CD4-positive, alpha-beta memory T cell (primary cell): ENCODE measurements at regions not wholly inside any gene's neighbourhood (a gene's known extent, or its start where the extent isn't known, plus 50 kb on each side); places are given as distances from the start of the nearest gene placed in this dataset.

Source experiments
- CTCF ChIA-PET: fragments of 350-600 bp; sonication (Branson Sonifier 250); formaldehyde crosslinking; loops from one replicate; lab custom pipeline; 2021; ENCODE audit warnings: inconsistent platforms; ENCODE audit not compliant: partially characterized antibody; lab: Charles Lee
- POLR2A ChIA-PET: fragments of 350-600 bp; sonication (Branson Sonifier 250); formaldehyde crosslinking; loops from one replicate; lab custom pipeline; 2021; ENCODE audit not compliant: partially characterized antibody; lab: Charles Lee
- DNase-seq, 5 donors: peaks; one replicate each; pipeline versions ENCODE4 v3.0.0 to v3.0.0-alpha.2; 2020 to 2022; ENCODE audit warnings: mixed read lengths in 1 of 5
- H3K27ac ChIP-seq: one replicate; pipeline ENCODE4 v1.7.0; 2013; ENCODE audit warnings: low read depth, low read length
- H3K27me3 ChIP-seq: 2 replicates; pipeline ENCODE4 v1.7.0; 2013; ENCODE audit warnings: mild to moderate bottlenecking, low read length, moderate library complexity; ENCODE audit not compliant: insufficient read depth
- H3K36me3 ChIP-seq: 2 replicates; pipeline ENCODE4 v1.7.0; 2013; ENCODE audit warnings: mild to moderate bottlenecking, low read length, moderate library complexity; ENCODE audit not compliant: insufficient read depth
- H3K4me1 ChIP-seq: 2 replicates; pipeline ENCODE4 v1.7.0; 2013; ENCODE audit warnings: mild to moderate bottlenecking, low read length, moderate library complexity; ENCODE audit not compliant: insufficient read depth
- H3K4me3 ChIP-seq, 2 donors: one replicate each; pipeline ENCODE4 v1.7.0; 2013; ENCODE audit warnings: low read length in 2 of 2, mild to moderate bottlenecking in 1 of 2
- H3K9me3 ChIP-seq, 2 donors: one replicate each; pipeline ENCODE4 v1.7.0; 2013; ENCODE audit warnings: low read length in 2 of 2, control low read depth in 1 of 2; ENCODE audit not compliant: control insufficient read depth in 1 of 2
- H3K27ac Mint-ChIP-seq, 7 donors: one replicate each; pipeline ENCODE4 v1.8.0; 2020 to 2021; ENCODE audit warnings: mixed read lengths in 7 of 7, mild to moderate bottlenecking in 6 of 7, inconsistent platforms in 3 of 7, moderate library complexity in 3 of 7
- H3K27me3 Mint-ChIP-seq, 2 donors: one replicate each; pipeline ENCODE4 v1.8.0; 2020 to 2021; ENCODE audit warnings: mixed read lengths in 2 of 2
- H3K36me3 Mint-ChIP-seq, 2 donors: one replicate each; pipeline ENCODE4 v1.8.0; 2020 to 2021; ENCODE audit warnings: mixed read lengths in 2 of 2, inconsistent platforms in 1 of 2, mild to moderate bottlenecking in 1 of 2
- H3K4me1 Mint-ChIP-seq, 4 donors: one replicate each; pipeline ENCODE4 v1.8.0; 2020 to 2021; ENCODE audit warnings: mixed read lengths in 4 of 4, mild to moderate bottlenecking in 1 of 4
- H3K4me3 Mint-ChIP-seq, 8 donors: one replicate each; pipeline ENCODE4 v1.8.0; 2020 to 2021; ENCODE audit warnings: mixed read lengths in 8 of 8, mild to moderate bottlenecking in 7 of 8, moderate library complexity in 6 of 8, inconsistent platforms in 3 of 8
- H3K9me3 Mint-ChIP-seq, 8 donors: one replicate each; pipeline ENCODE4 v1.8.0; 2020 to 2021; ENCODE audit warnings: mixed read lengths in 8 of 8, mild to moderate bottlenecking in 5 of 8, inconsistent platforms in 3 of 8, moderate library complexity in 1 of 8
- intact Hi-C: fragments of 100-400 bp; cut with micrococcal nuclease; formaldehyde crosslinking; loops from one replicate; pipeline ENCODE4 v1.15.1; 2023

GRCh38 chr4:181951265-181951664 is 291.9 kb upstream of the TENM3 start:
- no peaks in the 10 kb centered on the region for H3K4me1 Mint-ChIP-seq
- intact Hi-C loops, result no loop called here
- H3K36me3 Mint-ChIP-seq, result no peaks in the 10 kb centered on the region
- Histone ChIP-seq H3K4me3 (no peak overlapping the region), H3K27me3 (no peaks in the 10 kb centered on the region), H3K27ac (no peak overlapping the region), H3K36me3 (no peaks in the 10 kb centered on the region), H3K9me3 (no peaks in the 10 kb centered on the region), H3K4me1 (no peaks in the 10 kb centered on the region)
- H3K27me3 Mint-ChIP-seq, result no peaks in the 10 kb centered on the region
- ChIA-PET CTCF (no interaction called here), POLR2A (no interaction called here)
- no peak overlapping the region for H3K4me3 Mint-ChIP-seq
- no peak overlapping the region for H3K27ac Mint-ChIP-seq
- H3K9me3 Mint-ChIP-seq, result peaks cover 0 to 4% (median 0%) of the 10 kb centered on the region in 8 donors
- DNase-seq, result no peak

- Mint-ChIP-seq H3K4me3 (no peak overlapping the region), H3K27me3 (no peaks in the 10 kb centered on the region), H3K4me1 (no peaks in the 10 kb centered on the region), H3K27ac (no peak overlapping the region), H3K9me3 (peaks cover 0 to 4% (median 0%) of the 10 kb centered on the region in 8 donors), H3K36me3 (no peaks in the 10 kb centered on the region)
- Histone ChIP-seq H3K27ac (no peak overlapping the region), H3K4me3 (no peak overlapping the region), H3K36me3 (no peaks in the 10 kb centered on the region), H3K4me1 (no peaks in the 10 kb centered on the region), H3K27me3 (no peaks in the 10 kb centered on the region), H3K9me3 (no peaks in the 10 kb centered on the region)
- intact Hi-C loops, result no loop called here
- CTCF ChIA-PET, result no interaction called here
- POLR2A ChIA-PET, result no interaction called here
- DNase-seq, result no peak
Observed at GRCh38 chr4:181952478-181952877, 290.7 kb upstream of the TENM3 start.

GRCh38 chr4:181956512-181956911 is 286.7 kb upstream of the TENM3 start:
- DNase-seq, result no peak
- no peak overlapping the region for H3K4me3 Mint-ChIP-seq
- H3K36me3 Mint-ChIP-seq, result no peaks in the 10 kb centered on the region
- no peaks in the 10 kb centered on the region for H3K36me3 ChIP-seq
- CTCF ChIA-PET, result no interaction called here
- intact Hi-C loops, result no loop called here
- no peaks in the 10 kb centered on the region for H3K4me1 Mint-ChIP-seq
- H3K27ac Mint-ChIP-seq, result no peak overlapping the region
- H3K4me3 ChIP-seq, result no peak overlapping the region
- H3K27ac ChIP-seq, result no peak overlapping the region
- H3K27me3 ChIP-seq, result no peaks in the 10 kb centered on the region
- H3K4me1 ChIP-seq, result no peaks in the 10 kb centered on the region
- POLR2A ChIA-PET, result no interaction called here
- H3K27me3 Mint-ChIP-seq, result no peaks in the 10 kb centered on the region
- H3K9me3 Mint-ChIP-seq, result peaks cover 0 to 3% (median 0%) of the 10 kb centered on the region in 8 donors
- H3K9me3 ChIP-seq, result no peaks in the 10 kb centered on the region

GRCh38 chr4:181957088-181957487 is 286.1 kb upstream of the TENM3 start:
- Mint-ChIP-seq H3K36me3 (no peaks in the 10 kb centered on the region), H3K9me3 (peaks cover 0 to 3% (median 0%) of the 10 kb centered on the region in 8 donors), H3K27me3 (no peaks in the 10 kb centered on the region), H3K4me1 (no peaks in the 10 kb centered on the region), H3K4me3 (no peak overlapping the region), H3K27ac (no peak overlapping the region)
- Histone ChIP-seq H3K27ac (no peak overlapping the region), H3K4me3 (no peak overlapping the region), H3K9me3 (no peaks in the 10 kb centered on the region), H3K4me1 (no peaks in the 10 kb centered on the region), H3K36me3 (no peaks in the 10 kb centered on the region), H3K27me3 (no peaks in the 10 kb centered on the region)
- CTCF ChIA-PET, result no interaction called here
- POLR2A ChIA-PET, result no interaction called here
- intact Hi-C loops, result no loop called here
- DNase-seq, result no peak

- Histone ChIP-seq H3K27me3 (no peaks in the 10 kb centered on the region), H3K9me3 (no peaks in the 10 kb centered on the region), H3K4me3 (no peak overlapping the region), H3K36me3 (no peaks in the 10 kb centered on the region), H3K4me1 (no peaks in the 10 kb centered on the region), H3K27ac (no peak overlapping the region)
- H3K4me1 Mint-ChIP-seq, result no peaks in the 10 kb centered on the region
- peaks cover 0 to 4% (median 0%) of the 10 kb centered on the region in 8 donors for H3K9me3 Mint-ChIP-seq
- ChIA-PET POLR2A (no interaction called here), CTCF (no interaction called here)
- DNase-seq, result no peak
- intact Hi-C loops, result no loop called here
- no peak overlapping the region for H3K4me3 Mint-ChIP-seq
- H3K27me3 Mint-ChIP-seq, result no peaks in the 10 kb centered on the region
- H3K36me3 Mint-ChIP-seq, result no peaks in the 10 kb centered on the region
- no peak overlapping the region for H3K27ac Mint-ChIP-seq
Observed at GRCh38 chr4:181958446-181958845, 284.8 kb upstream of the TENM3 start.

GRCh38 chr4:181959121-181959520 is 284.1 kb upstream of the TENM3 start:
- H3K4me1 ChIP-seq, result no peaks in the 10 kb centered on the region
- DNase-seq, result no peak
- Mint-ChIP-seq H3K27ac (no peak overlapping the region), H3K9me3 (peaks cover 0 to 4% (median 0%) of the 10 kb centered on the region in 8 donors), H3K27me3 (no peaks in the 10 kb centered on the region), H3K4me3 (no peak overlapping the region), H3K36me3 (no peaks in the 10 kb centered on the region), H3K4me1 (no peaks in the 10 kb centered on the region)
- H3K4me3 ChIP-seq, result no peak overlapping the region
- ChIA-PET CTCF (no interaction called here), POLR2A (no interaction called here)
- intact Hi-C loops, result no loop called here
- H3K36me3 ChIP-seq, result no peaks in the 10 kb centered on the region
- no peak overlapping the region for H3K27ac ChIP-seq
- H3K9me3 ChIP-seq, result no peaks in the 10 kb centered on the region
- H3K27me3 ChIP-seq, result no peaks in the 10 kb centered on the region

GRCh38 chr4:181960384-181960783 is 282.8 kb upstream of the TENM3 start:
- H3K9me3 ChIP-seq, result no peaks in the 10 kb centered on the region
- no peak overlapping the region for H3K4me3 ChIP-seq
- no peaks in the 10 kb centered on the region for H3K27me3 ChIP-seq
- H3K27me3 Mint-ChIP-seq, result no peaks in the 10 kb centered on the region
- H3K9me3 Mint-ChIP-seq, result peaks cover 0 to 6% (median under 1%) of the 10 kb centered on the region in 8 donors
- H3K4me1 Mint-ChIP-seq, result no peaks in the 10 kb centered on the region
- no peaks in the 10 kb centered on the region for H3K36me3 Mint-ChIP-seq
- no peak overlapping the region for H3K4me3 Mint-ChIP-seq
- no peak overlapping the region for H3K27ac ChIP-seq
- ChIA-PET CTCF (no interaction called here), POLR2A (no interaction called here)
- no peak overlapping the region for H3K27ac Mint-ChIP-seq
- H3K4me1 ChIP-seq, result no peaks in the 10 kb centered on the region
- H3K36me3 ChIP-seq, result no peaks in the 10 kb centered on the region
- intact Hi-C loops, result no loop called here
- DNase-seq, result no peak

GRCh38 chr4:181962321-181962720 is 280.9 kb upstream of the TENM3 start:
- H3K4me3 ChIP-seq, result no peak overlapping the region

More at GRCh38 chr4:181962321-181962720, 280.9 kb upstream of the TENM3 start:
- Histone ChIP-seq H3K36me3 (no peaks in the 10 kb centered on the region), H3K9me3 (no peaks in the 10 kb centered on the region), H3K4me1 (no peaks in the 10 kb centered on the region), H3K27me3 (no peaks in the 10 kb centered on the region), H3K27ac (no peak overlapping the region)
- DNase-seq, result no peak
- CTCF ChIA-PET, result no interaction called here
- Mint-ChIP-seq H3K4me3 (no peak overlapping the region), H3K9me3 (peaks cover 0 to 6% (median 2%) of the 10 kb centered on the region in 8 donors), H3K36me3 (no peaks in the 10 kb centered on the region), H3K27ac (no peak overlapping the region), H3K4me1 (no peaks in the 10 kb centered on the region), H3K27me3 (no peaks in the 10 kb centered on the region)
- POLR2A ChIA-PET, result no interaction called here
- intact Hi-C loops, result no loop called here
